ENCODE measurements at regions not wholly inside any gene's neighbourhood (a gene's known extent, or its start where the extent isn't known, plus 50 kb on each side); places are given as distances from the start of the nearest gene placed in this dataset.

DNA sequence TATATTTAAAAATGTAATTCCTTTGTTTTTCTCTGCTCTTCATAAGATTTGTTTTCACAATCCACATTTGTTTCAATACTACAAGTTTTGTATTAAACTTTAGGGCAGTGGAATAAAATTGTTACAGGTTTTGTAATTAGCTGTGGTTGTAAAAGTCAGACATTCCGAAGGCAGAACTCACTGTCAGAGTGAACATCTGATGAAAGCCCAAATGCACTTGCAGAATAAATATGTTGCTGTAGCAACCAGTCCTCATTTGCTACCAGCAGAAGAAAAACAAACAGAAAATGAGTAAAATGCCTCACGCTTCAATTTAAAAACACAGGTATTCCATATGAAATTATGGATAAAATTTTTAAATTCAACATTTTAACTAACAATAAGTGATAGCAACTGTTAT, 740.1 kb upstream of the FAM174A start:
- no peak for TF ChIP-seq CTCF (conservative IDR thresholded peaks at IDR 0.05; ENCODE audit: low read depth, low read length)
- DNase-seq (ENCODE audit: low read depth), result peak; percentile 46
- no peak overlapping the region for H3K4me3 ChIP-seq (ENCODE audit: low read depth, low read length)

DNA sequence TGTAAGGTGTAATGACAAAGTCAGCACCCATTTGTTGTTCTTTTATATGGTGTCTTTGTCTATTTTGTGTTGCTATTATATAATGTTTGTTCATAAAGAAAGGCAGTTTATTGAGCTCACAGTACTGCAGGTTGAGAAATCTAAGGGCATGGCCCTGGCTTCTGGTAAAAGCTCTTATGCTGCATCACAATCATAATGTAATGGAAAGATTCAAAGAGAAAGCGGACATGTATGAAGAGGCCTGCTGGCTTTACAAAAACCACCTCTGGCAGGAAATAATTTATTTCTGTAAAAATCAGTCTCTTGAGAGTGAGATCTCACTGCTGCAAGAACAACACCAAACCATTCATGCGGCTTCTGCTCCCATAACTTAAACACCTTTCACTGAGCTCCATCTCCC, 746.7 kb upstream of the FAM174A start:
- TF ChIP-seq CTCF (conservative IDR thresholded peaks at IDR 0.05; ENCODE audit: low read depth, low read length), result no peak
- peak; percentile 17 for DNase-seq (ENCODE audit: low read depth)
- no peak overlapping the region for H3K4me3 ChIP-seq (ENCODE audit: low read depth, low read length)

GRCh38 chr5:99775189-99775588, 760.0 kb upstream of the FAM174A start:
- no peak overlapping the region for H3K4me3 ChIP-seq (ENCODE audit: low read depth, low read length)
- no peak for TF ChIP-seq CTCF (conservative IDR thresholded peaks at IDR 0.05; ENCODE audit: low read depth, low read length)
- DNase-seq (ENCODE audit: low read depth), result no peak

- no peak for TF ChIP-seq CTCF (conservative IDR thresholded peaks at IDR 0.05; ENCODE audit: low read depth, low read length)
- DNase-seq (ENCODE audit: low read depth), result no peak
Measured at GRCh38 chr5:99773290-99773689, 761.9 kb upstream of the FAM174A start.

DNA sequence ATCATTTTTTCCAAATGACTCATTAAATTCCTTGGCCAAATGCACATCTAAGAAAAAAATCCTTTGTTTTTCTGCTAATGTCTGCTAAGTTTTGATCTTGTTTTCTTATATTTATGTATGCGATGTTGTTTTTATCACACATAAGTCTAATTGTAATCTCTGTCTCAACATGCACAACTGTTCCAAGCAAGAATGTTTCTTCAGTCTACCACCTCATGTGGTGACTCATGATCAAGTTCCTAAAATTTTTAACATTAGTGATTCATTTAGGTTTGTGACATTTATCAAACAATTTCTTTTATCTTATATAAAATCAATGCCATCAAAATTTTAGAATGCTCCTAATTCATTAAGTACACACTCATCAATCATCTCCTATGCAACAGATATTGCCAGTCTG, 763.9 kb upstream of the FAM174A start:
- no peak for TF ChIP-seq CTCF (conservative IDR thresholded peaks at IDR 0.05; ENCODE audit: low read depth, low read length)
- H3K4me3 ChIP-seq (ENCODE audit: low read depth, low read length), result no peak overlapping the region
- peak; percentile 15 for DNase-seq (ENCODE audit: low read depth)

More at GRCh38 chr5:99773290-99773689, 761.9 kb upstream of the FAM174A start:
- no peak overlapping the region for H3K4me3 ChIP-seq (ENCODE audit: low read depth, low read length)

DNA sequence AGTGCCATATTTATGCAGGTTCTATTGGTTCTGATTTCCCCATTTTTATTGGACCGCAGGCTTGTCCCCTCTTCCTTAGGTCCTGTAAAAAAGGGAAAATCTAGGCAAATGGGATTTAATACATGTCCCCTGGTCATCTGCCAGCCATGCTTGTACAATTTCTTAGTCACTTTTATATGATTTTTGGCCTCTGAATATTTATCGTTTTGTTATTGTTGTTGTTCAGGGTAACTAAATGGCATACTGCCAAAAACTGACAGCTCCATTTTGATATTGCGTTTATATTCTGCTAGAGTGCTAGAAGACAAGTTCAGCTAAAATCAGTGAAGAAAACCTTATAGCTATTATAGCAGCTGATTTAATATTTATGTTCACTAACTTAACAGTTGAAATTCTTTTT, 770.2 kb upstream of the FAM174A start:
- no peak for DNase-seq (ENCODE audit: low read depth)
- TF ChIP-seq CTCF (conservative IDR thresholded peaks at IDR 0.05; ENCODE audit: low read depth, low read length), result no peak
- H3K4me3 ChIP-seq (ENCODE audit: low read depth, low read length), result no peak overlapping the region

DNA sequence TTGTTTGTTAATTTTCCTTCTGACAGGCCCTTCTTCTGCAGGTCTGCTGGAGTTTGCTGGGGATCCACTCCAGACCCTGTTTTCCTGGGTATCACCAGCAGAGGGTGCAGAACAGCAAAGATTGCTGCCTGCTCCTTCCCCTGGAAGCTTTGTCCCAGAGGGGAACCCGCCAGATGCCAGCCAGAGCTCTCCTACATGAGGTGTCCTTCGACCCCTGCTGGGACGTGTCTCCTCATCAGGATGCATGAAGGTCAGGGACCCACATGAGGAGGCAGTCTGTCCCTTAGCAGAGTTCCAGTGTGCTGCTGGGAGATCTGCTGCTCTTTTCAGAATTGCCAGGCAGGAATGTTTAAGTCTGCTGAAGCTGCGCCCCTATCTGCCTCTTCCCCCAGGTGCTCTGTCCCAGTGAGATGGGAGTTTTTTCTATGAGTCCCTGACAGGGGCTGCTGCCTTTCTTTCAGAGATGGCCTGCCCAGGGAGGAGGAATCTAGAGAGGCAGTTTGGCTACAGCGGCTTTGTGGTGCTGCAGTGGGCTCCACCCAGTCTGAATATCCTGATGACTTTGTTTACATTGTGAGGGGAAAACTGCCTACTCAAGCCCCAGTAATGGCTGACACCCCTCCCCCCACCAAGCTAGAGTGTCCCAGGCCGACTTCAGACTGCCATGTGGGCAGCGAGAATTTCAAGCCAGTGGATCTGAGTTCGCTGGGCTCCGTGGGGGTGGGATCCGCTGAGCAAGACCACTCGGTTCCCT, 772.0 kb upstream of the FAM174A start:
- no peak for DNase-seq (ENCODE audit: low read depth)
- H3K4me3 ChIP-seq (ENCODE audit: low read depth, low read length), result no peak overlapping the region
- no peak for TF ChIP-seq CTCF (conservative IDR thresholded peaks at IDR 0.05; ENCODE audit: low read depth, low read length)
